ENCODE measurements at regions not wholly inside any gene's neighbourhood (a gene's known extent, or its start where the extent isn't known, plus 50 kb on each side); places are given as distances from the start of the nearest gene placed in this dataset.

- Histone ChIP-seq H3K27ac (no peak overlapping the region), H2AFZ (no peak overlapping the region), H3K27me3 (no peaks in the 10 kb centered on the region), H4K20me1 (ENCODE audit: insufficient read depth, poor library complexity, severe bottlenecking) (no peaks in the 10 kb centered on the region), H3K79me2 (no peaks in the 10 kb centered on the region), H3K36me3 (replicated peaks; ENCODE audit: insufficient read depth, low read depth) (no peaks in the 10 kb centered on the region), H3K9me3 (ENCODE audit: low read depth) (no peaks in the 10 kb centered on the region), H3K4me3 (no peak overlapping the region), H3K4me2 (no peak overlapping the region), H3K4me1 (ENCODE audit: insufficient read depth) (no peaks in the 10 kb centered on the region), H3K9me2 (replicated peaks; ENCODE audit: insufficient read depth) (no peaks in the 10 kb centered on the region)
- TF ChIP-seq CTCF (IDR thresholded peaks at IDR 0.05; ENCODE audit: poor library complexity) (no peak), EZH2phosphoT487 (IDR thresholded peaks at IDR 0.05; ENCODE audit: low read depth, severe bottlenecking, unreplicated experiment) (no peak), EZH2 (IDR thresholded peaks at IDR 0.05; ENCODE audit: borderline replicate concordance) (no peak)
- WGBS (ENCODE audit: low lambda C conversion rate, missing lambda C conversion rate) = 52% methylated on average over 3 of the region's 3 CpGs
- DNase-seq (ENCODE audit: low spot score) = no peak
Measured at GRCh38 chr18:25815659-25816058, 274.8 kb downstream of the SS18 start.

- Histone ChIP-seq H3K9me2 (replicated peaks; ENCODE audit: insufficient read depth) (no peaks in the 10 kb centered on the region), H3K9me3 (ENCODE audit: low read depth) (no peaks in the 10 kb centered on the region), H3K4me3 (no peak overlapping the region), H3K27me3 (no peaks in the 10 kb centered on the region), H3K4me1 (ENCODE audit: insufficient read depth) (no peaks in the 10 kb centered on the region), H3K27ac (peak overlapping the region; percentile 2), H3K4me2 (no peak overlapping the region), H4K20me1 (ENCODE audit: insufficient read depth, poor library complexity, severe bottlenecking) (no peaks in the 10 kb centered on the region), H3K36me3 (replicated peaks; ENCODE audit: insufficient read depth, low read depth) (no peaks in the 10 kb centered on the region), H2AFZ (no peak overlapping the region), H3K79me2 (no peaks in the 10 kb centered on the region)
- DNase-seq (ENCODE audit: low spot score) = no peak
- 53% methylated on average over 4 of the region's 4 CpGs for WGBS (ENCODE audit: low lambda C conversion rate, missing lambda C conversion rate)
- no peak for TF ChIP-seq EZH2phosphoT487 (IDR thresholded peaks at IDR 0.05; ENCODE audit: low read depth, severe bottlenecking, unreplicated experiment)
- TF ChIP-seq CTCF (IDR thresholded peaks at IDR 0.05; ENCODE audit: poor library complexity) = no peak
- no peak for TF ChIP-seq EZH2 (IDR thresholded peaks at IDR 0.05; ENCODE audit: borderline replicate concordance)
Measured at GRCh38 chr18:25814841-25815458, 275.5 kb downstream of the SS18 start.

GRCh38 chr18:25813110-25813509, 277.3 kb downstream of the SS18 start:
- no peaks in the 10 kb centered on the region for H3K27me3 ChIP-seq
- no peaks in the 10 kb centered on the region for H3K36me3 ChIP-seq (replicated peaks; ENCODE audit: insufficient read depth, low read depth)
- H3K9me2 ChIP-seq (replicated peaks; ENCODE audit: insufficient read depth) = no peaks in the 10 kb centered on the region
- no peak for TF ChIP-seq EZH2 (IDR thresholded peaks at IDR 0.05; ENCODE audit: borderline replicate concordance)
- no peak for TF ChIP-seq CTCF (IDR thresholded peaks at IDR 0.05; ENCODE audit: poor library complexity)
- H3K4me2 ChIP-seq = no peak overlapping the region
- no peaks in the 10 kb centered on the region for H3K79me2 ChIP-seq
- H3K4me3 ChIP-seq = no peak overlapping the region
- 56% methylated on average over 5 of the region's 5 CpGs for WGBS (ENCODE audit: low lambda C conversion rate, missing lambda C conversion rate)
- no peak overlapping the region for H3K27ac ChIP-seq
- H3K4me1 ChIP-seq (ENCODE audit: insufficient read depth) = no peaks in the 10 kb centered on the region
- no peak for DNase-seq (ENCODE audit: low spot score)
- H3K9me3 ChIP-seq (ENCODE audit: low read depth) = no peaks in the 10 kb centered on the region
- no peaks in the 10 kb centered on the region for H4K20me1 ChIP-seq (ENCODE audit: insufficient read depth, poor library complexity, severe bottlenecking)
- H2AFZ ChIP-seq = no peak overlapping the region

GRCh38 chr18:25810736-25811135, 279.7 kb downstream of the SS18 start:
- Histone ChIP-seq H3K9me3 (ENCODE audit: low read depth) (no peaks in the 10 kb centered on the region), H4K20me1 (ENCODE audit: insufficient read depth, poor library complexity, severe bottlenecking) (no peaks in the 10 kb centered on the region), H3K4me3 (no peak overlapping the region), H3K36me3 (replicated peaks; ENCODE audit: insufficient read depth, low read depth) (no peaks in the 10 kb centered on the region), H3K79me2 (no peaks in the 10 kb centered on the region), H2AFZ (no peak overlapping the region), H3K4me2 (no peak overlapping the region), H3K27me3 (no peaks in the 10 kb centered on the region), H3K9me2 (replicated peaks; ENCODE audit: insufficient read depth) (no peaks in the 10 kb centered on the region), H3K4me1 (ENCODE audit: insufficient read depth) (no peaks in the 10 kb centered on the region), H3K27ac (no peak overlapping the region)
- TF ChIP-seq CTCF (IDR thresholded peaks at IDR 0.05; ENCODE audit: poor library complexity) (no peak), EZH2phosphoT487 (IDR thresholded peaks at IDR 0.05; ENCODE audit: low read depth, severe bottlenecking, unreplicated experiment) (no peak), EZH2 (IDR thresholded peaks at IDR 0.05; ENCODE audit: borderline replicate concordance) (no peak)
- DNase-seq (ENCODE audit: low spot score) = no peak
- WGBS (ENCODE audit: low lambda C conversion rate, missing lambda C conversion rate) = 88% methylated on average over 3 of the region's 3 CpGs
